ENCODE measurements at regions not wholly inside any gene's neighbourhood (a gene's known extent, or its start where the extent isn't known, plus 50 kb on each side); places are given as distances from the start of the nearest gene placed in this dataset.

- H3K27me3 ChIP-seq (ENCODE audit: insufficient read depth, low read length) = no peaks in the 10 kb centered on the region
- CTCF ChIA-PET (ENCODE audit: partially characterized antibody) = no interaction called here
- no peak overlapping the region for H3K27ac ChIP-seq (ENCODE audit: low read depth, low read length)
- H3K4me1 ChIP-seq (ENCODE audit: insufficient read depth, low read length) = no peaks in the 10 kb centered on the region
- Mint-ChIP-seq H3K4me3 (no peak overlapping the region), H3K27me3 (peaks cover 3 to 7% of the 10 kb centered on the region in 2 donors), H3K36me3 (no peaks in the 10 kb centered on the region), H3K27ac (no peak overlapping the region), H3K4me1 (peaks cover 0 to 5% (median 1%) of the 10 kb centered on the region in 4 donors), H3K9me3 (peaks cover 0 to 8% (median 0%) of the 10 kb centered on the region in 8 donors)
- H3K36me3 ChIP-seq (ENCODE audit: insufficient read depth, low read length) = no peaks in the 10 kb centered on the region
- no peak for DNase-seq
- no peak overlapping the region for H3K4me3 ChIP-seq (ENCODE audit: low read length in 2 of 2)
- POLR2A ChIA-PET (ENCODE audit: partially characterized antibody) = no interaction called here
- H3K9me3 ChIP-seq (ENCODE audit: control insufficient read depth in 1 of 2, low read length in 2 of 2) = no peaks in the 10 kb centered on the region
- intact Hi-C loops (cut with micrococcal nuclease) = no loop called here
Measured at GRCh38 chr7:54810401-54810800, 51.4 kb upstream of the SEC61G start.

DNA sequence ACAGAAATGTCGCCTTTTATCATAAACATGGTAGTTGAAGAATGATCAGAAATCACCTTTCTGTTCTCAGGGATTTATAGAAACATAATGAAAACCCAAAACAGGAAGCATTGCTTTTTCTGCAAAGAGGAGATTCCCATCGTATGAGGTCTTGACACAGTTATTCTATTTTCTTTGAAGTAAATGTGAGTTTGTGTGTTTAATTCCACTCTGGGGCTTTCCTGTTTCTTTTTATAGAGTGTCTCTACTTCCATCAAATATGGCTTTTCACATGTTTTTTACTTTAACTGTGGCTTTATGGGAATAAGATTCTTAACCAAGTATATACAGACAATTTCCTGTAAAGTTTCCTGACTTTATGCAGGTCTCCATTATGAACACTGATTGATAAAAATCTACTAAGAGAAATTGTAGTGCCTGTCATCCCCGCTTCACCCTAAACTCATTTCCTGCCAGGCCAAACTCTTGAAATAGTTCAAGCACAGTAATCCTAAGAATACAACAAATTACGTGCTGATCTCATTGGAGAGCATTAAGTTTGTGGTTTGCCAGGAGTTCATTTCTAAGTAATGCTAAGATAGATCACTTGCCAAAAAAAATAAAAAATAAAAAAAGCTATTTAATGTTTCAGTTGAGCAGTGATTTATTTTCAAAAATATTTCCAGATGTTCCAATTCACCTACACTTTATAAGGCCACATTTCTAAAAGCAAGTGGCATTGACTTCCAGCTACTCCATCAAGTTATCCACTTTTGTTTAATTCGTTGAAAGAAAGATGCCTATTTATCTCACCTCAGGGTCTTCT lies 52.2 kb upstream of the SEC61G start:
- ChIA-PET POLR2A (ENCODE audit: partially characterized antibody) (no interaction called here), CTCF (ENCODE audit: partially characterized antibody) (no interaction called here)
- Histone ChIP-seq H3K9me3 (ENCODE audit: control insufficient read depth in 1 of 2, low read length in 2 of 2) (no peaks in the 10 kb centered on the region), H3K36me3 (ENCODE audit: insufficient read depth, low read length) (no peaks in the 10 kb centered on the region), H3K4me3 (ENCODE audit: low read length in 2 of 2) (no peak overlapping the region), H3K27me3 (ENCODE audit: insufficient read depth, low read length) (no peaks in the 10 kb centered on the region), H3K27ac (ENCODE audit: low read depth, low read length) (no peak overlapping the region), H3K4me1 (ENCODE audit: insufficient read depth, low read length) (no peaks in the 10 kb centered on the region)
- Mint-ChIP-seq H3K4me3 (no peak overlapping the region), H3K27me3 (peaks cover 6% of the 10 kb centered on the region in 2 donors), H3K27ac (no peak overlapping the region), H3K36me3 (no peaks in the 10 kb centered on the region), H3K9me3 (peaks cover 0 to 8% (median 0%) of the 10 kb centered on the region in 8 donors), H3K4me1 (peaks cover 0 to 5% (median 1%) of the 10 kb centered on the region in 4 donors)
- no peak for DNase-seq
- intact Hi-C loops (cut with micrococcal nuclease) = no loop called here

- Mint-ChIP-seq H3K4me1 (peaks cover 0 to 5% (median 1%) of the 10 kb centered on the region in 4 donors), H3K36me3 (no peaks in the 10 kb centered on the region), H3K4me3 (no peak overlapping the region), H3K9me3 (peaks cover 0 to 6% (median 0%) of the 10 kb centered on the region in 8 donors), H3K27me3 (peaks cover 6 to 7% of the 10 kb centered on the region in 2 donors), H3K27ac (no peak overlapping the region)
- no peaks in the 10 kb centered on the region for H3K4me1 ChIP-seq (ENCODE audit: insufficient read depth, low read length)
- no peak for DNase-seq
- H3K4me3 ChIP-seq (ENCODE audit: low read length in 2 of 2) = no peak overlapping the region
- H3K9me3 ChIP-seq (ENCODE audit: control insufficient read depth in 1 of 2, low read length in 2 of 2) = no peaks in the 10 kb centered on the region
- CTCF ChIA-PET (ENCODE audit: partially characterized antibody) = no interaction called here
- H3K27ac ChIP-seq (ENCODE audit: low read depth, low read length) = no peak overlapping the region
- no peaks in the 10 kb centered on the region for H3K27me3 ChIP-seq (ENCODE audit: insufficient read depth, low read length)
- POLR2A ChIA-PET (ENCODE audit: partially characterized antibody) = no interaction called here
- no peaks in the 10 kb centered on the region for H3K36me3 ChIP-seq (ENCODE audit: insufficient read depth, low read length)
- intact Hi-C loops (cut with micrococcal nuclease) = no loop called here
Measured at GRCh38 chr7:54811846-54812254, 52.8 kb upstream of the SEC61G start.

DNA sequence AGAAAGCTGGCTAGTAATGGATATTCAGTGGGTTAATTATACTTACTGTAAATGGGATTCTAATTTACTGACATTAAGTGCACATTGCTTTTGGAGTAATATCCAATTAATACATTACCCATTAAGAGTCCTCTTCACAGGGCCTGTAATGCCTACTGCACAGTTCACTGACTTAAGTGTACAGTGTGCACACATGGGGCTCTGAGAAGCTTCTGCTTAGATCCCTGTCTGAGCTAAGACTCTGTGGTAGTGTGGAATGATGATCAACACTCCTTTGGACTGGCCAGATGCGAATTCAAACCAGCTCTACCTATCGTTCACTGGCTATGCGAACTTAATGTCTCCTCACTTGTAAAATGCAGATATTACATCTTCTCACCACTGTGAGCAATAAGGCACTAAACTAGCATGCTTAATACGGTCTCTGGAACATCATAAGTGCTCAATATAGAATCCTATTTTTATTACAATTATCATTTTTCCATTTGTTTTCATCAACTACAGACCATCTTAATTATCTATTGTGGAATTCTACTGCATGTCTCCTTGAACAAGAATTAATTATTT lies 53.8 kb upstream of the SEC61G start:
- H3K36me3 Mint-ChIP-seq = no peaks in the 10 kb centered on the region

DNA sequence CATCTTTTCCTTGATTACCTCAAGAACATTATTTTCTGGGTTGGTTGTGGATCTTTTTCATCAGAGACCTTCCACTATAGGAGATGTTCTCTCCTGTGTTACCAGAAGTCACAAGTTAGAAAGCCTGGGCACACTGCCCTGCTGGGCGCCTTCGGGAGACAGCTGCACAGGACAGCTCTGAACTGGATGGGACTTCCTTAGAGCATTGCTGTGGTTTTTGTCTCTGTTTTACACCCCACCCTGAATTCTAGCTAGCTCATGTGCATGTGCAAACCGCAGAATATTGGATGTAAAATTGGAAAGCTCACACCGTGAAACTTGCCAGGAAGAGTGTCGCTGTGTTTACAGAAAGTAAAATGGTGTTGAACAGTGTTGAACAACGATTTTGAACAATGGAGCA lies 54.4 kb upstream of the SEC61G start:
- no peak overlapping the region for H3K27ac Mint-ChIP-seq
- Histone ChIP-seq H3K36me3 (ENCODE audit: insufficient read depth, low read length) (no peaks in the 10 kb centered on the region), H3K27me3 (ENCODE audit: insufficient read depth, low read length) (no peaks in the 10 kb centered on the region), H3K4me1 (ENCODE audit: insufficient read depth, low read length) (no peaks in the 10 kb centered on the region), H3K4me3 (ENCODE audit: low read length in 2 of 2) (no peak overlapping the region), H3K9me3 (ENCODE audit: control insufficient read depth in 1 of 2, low read length in 2 of 2) (no peaks in the 10 kb centered on the region), H3K27ac (ENCODE audit: low read depth, low read length) (no peak overlapping the region)
- peaks cover 0 to 6% (median 0%) of the 10 kb centered on the region in 8 donors for H3K9me3 Mint-ChIP-seq
- ChIA-PET POLR2A (ENCODE audit: partially characterized antibody) (no interaction called here), CTCF (ENCODE audit: partially characterized antibody) (no interaction called here)
- H3K4me1 Mint-ChIP-seq = peaks cover 0 to 5% (median 1%) of the 10 kb centered on the region in 4 donors
- no peak for DNase-seq
- no peaks in the 10 kb centered on the region for H3K36me3 Mint-ChIP-seq
- H3K4me3 Mint-ChIP-seq = no peak overlapping the region
- intact Hi-C loops (cut with micrococcal nuclease) = no loop called here
- peaks cover 7 to 12% of the 10 kb centered on the region in 2 donors for H3K27me3 Mint-ChIP-seq

More for the DNA sequence above, 53.8 kb upstream of the SEC61G start:
- H3K4me3 ChIP-seq (ENCODE audit: low read length in 2 of 2) = no peak overlapping the region
- intact Hi-C loops (cut with micrococcal nuclease) = no loop called here
- Mint-ChIP-seq H3K27ac (no peak overlapping the region), H3K4me3 (no peak overlapping the region), H3K9me3 (peaks cover 0 to 6% (median 0%) of the 10 kb centered on the region in 8 donors), H3K4me1 (peaks cover 0 to 5% (median 1%) of the 10 kb centered on the region in 4 donors), H3K27me3 (peaks cover 7 to 11% of the 10 kb centered on the region in 2 donors)
- H3K36me3 ChIP-seq (ENCODE audit: insufficient read depth, low read length) = no peaks in the 10 kb centered on the region
- H3K9me3 ChIP-seq (ENCODE audit: control insufficient read depth in 1 of 2, low read length in 2 of 2) = no peaks in the 10 kb centered on the region
- no peaks in the 10 kb centered on the region for H3K4me1 ChIP-seq (ENCODE audit: insufficient read depth, low read length)
- no peaks in the 10 kb centered on the region for H3K27me3 ChIP-seq (ENCODE audit: insufficient read depth, low read length)
- H3K27ac ChIP-seq (ENCODE audit: low read depth, low read length) = no peak overlapping the region
- ChIA-PET CTCF (ENCODE audit: partially characterized antibody) (interaction anchor here (0.7 kb wide), 2 partner anchors 9 to 14 kb away, joined by 3 read pairs; no protein-coding TSS in a partner anchor), POLR2A (ENCODE audit: partially characterized antibody) (no interaction called here)
- no peak for DNase-seq

- ChIA-PET CTCF (ENCODE audit: partially characterized antibody) (no interaction called here), POLR2A (ENCODE audit: partially characterized antibody) (no interaction called here)
- H3K4me3 Mint-ChIP-seq = no peak overlapping the region
- H3K4me3 ChIP-seq (ENCODE audit: low read length in 2 of 2) = no peak overlapping the region
- intact Hi-C loops (cut with micrococcal nuclease) = no loop called here
- H3K4me1 Mint-ChIP-seq = peaks cover 0 to 5% (median 1%) of the 10 kb centered on the region in 4 donors
- H3K4me1 ChIP-seq (ENCODE audit: insufficient read depth, low read length) = no peaks in the 10 kb centered on the region
- H3K36me3 Mint-ChIP-seq = no peaks in the 10 kb centered on the region
- peaks cover 0 to 6% (median 0%) of the 10 kb centered on the region in 8 donors for H3K9me3 Mint-ChIP-seq
- no peaks in the 10 kb centered on the region for H3K27me3 ChIP-seq (ENCODE audit: insufficient read depth, low read length)
- DNase-seq = no peak
- no peaks in the 10 kb centered on the region for H3K36me3 ChIP-seq (ENCODE audit: insufficient read depth, low read length)
- H3K27ac Mint-ChIP-seq = no peak overlapping the region
- H3K27ac ChIP-seq (ENCODE audit: low read depth, low read length) = no peak overlapping the region
- H3K9me3 ChIP-seq (ENCODE audit: control insufficient read depth in 1 of 2, low read length in 2 of 2) = no peaks in the 10 kb centered on the region
- peaks cover 5 to 11% of the 10 kb centered on the region in 2 donors for H3K27me3 Mint-ChIP-seq
Measured at GRCh38 chr7:54814401-54814800, 55.4 kb upstream of the SEC61G start.

- peaks cover 0 to 5% (median 1%) of the 10 kb centered on the region in 4 donors for H3K4me1 Mint-ChIP-seq
Measured at GRCh38 chr7:54817152-54817551, 58.1 kb upstream of the SEC61G start.

More at GRCh38 chr7:54817152-54817551, 58.1 kb upstream of the SEC61G start:
- ChIA-PET POLR2A (ENCODE audit: partially characterized antibody) (no interaction called here), CTCF (ENCODE audit: partially characterized antibody) (no interaction called here)
- Mint-ChIP-seq H3K36me3 (no peaks in the 10 kb centered on the region), H3K4me3 (no peak overlapping the region), H3K27ac (no peak overlapping the region), H3K27me3 (peaks cover 8 to 15% of the 10 kb centered on the region in 2 donors), H3K9me3 (no peaks in the 10 kb centered on the region)
- intact Hi-C loops (cut with micrococcal nuclease) = no loop called here
- Histone ChIP-seq H3K27ac (ENCODE audit: low read depth, low read length) (no peak overlapping the region), H3K36me3 (ENCODE audit: insufficient read depth, low read length) (no peaks in the 10 kb centered on the region), H3K4me1 (ENCODE audit: insufficient read depth, low read length) (no peaks in the 10 kb centered on the region), H3K9me3 (ENCODE audit: control insufficient read depth in 1 of 2, low read length in 2 of 2) (no peaks in the 10 kb centered on the region), H3K27me3 (ENCODE audit: insufficient read depth, low read length) (no peaks in the 10 kb centered on the region), H3K4me3 (ENCODE audit: low read length in 2 of 2) (no peak overlapping the region)
- no peak for DNase-seq
